B cell (primary cell): ENCODE measurements at regions not wholly inside any gene's neighbourhood (a gene's known extent, or its start where the extent isn't known, plus 50 kb on each side); places are given as distances from the start of the nearest gene placed in this dataset.

Experiments
- ATAC-seq: fragments of 200-7000 bp; cut with Tn5 transposase; one replicate; pipeline ENCODE4 v1.10.0; 2021; ENCODE audit warnings: low read depth, mild to moderate bottlenecking, moderate number of reproducible peaks, moderate library complexity
- CTCF ChIA-PET: fragments of 350-600 bp; sonication (Branson Sonifier 250); formaldehyde crosslinking; loops from one replicate; lab custom pipeline; 2021; ENCODE audit warnings: antibody characterized with exemption, inconsistent platforms; lab: Charles Lee
- POLR2A ChIA-PET: fragments of 350-600 bp; sonication (Branson Sonifier 250); formaldehyde crosslinking; loops from one replicate; lab custom pipeline; 2021; ENCODE audit warnings: antibody characterized with exemption; lab: Charles Lee
- DNase-seq: peaks from one replicate; pipeline ENCODE4 v3.0.0; 2013
- H2AFZ ChIP-seq: 2 replicates; pipeline ENCODE4 v1.6.1; 2012; ENCODE audit warnings: mild to moderate bottlenecking, low read depth, low read length; ENCODE audit not compliant: insufficient read depth, poor library complexity, severe bottlenecking
- H3K27ac ChIP-seq, 2 donors: 1 replicate in 1 of 2; 2 replicates in 1 of 2; pipeline ENCODE4 v1.5.1; 2012 to 2013; ENCODE audit warnings: low read length in 2 of 2, mild to moderate bottlenecking in 2 of 2, moderate library complexity in 1 of 2
- H3K27me3 ChIP-seq, 4 experiments: fragments of 200-600 bp in 1 of 4; sonication (generic) in 1 of 4; replicated peaks in 1 of 4; 1 replicate in 2 of 4; 2 replicates in 2 of 4; pipeline versions ENCODE4 v1.6.1 to v1.7.0; 2013 to 2016; ENCODE audit warnings: low read length in 3 of 4, mild to moderate bottlenecking in 2 of 4, mixed read lengths in 1 of 4, moderate library complexity in 1 of 4; ENCODE audit not compliant: insufficient read depth in 4 of 4, control insufficient read depth in 3 of 4; ENCODE audit errors: control extremely low read depth in 1 of 4
- H3K36me3 ChIP-seq, 2 experiments: replicated peaks in 1 of 2; 1 replicate in 1 of 2; 2 replicates in 1 of 2; pipeline versions ENCODE4 v1.6.1 to v1.7.1; 2013; ENCODE audit warnings: low read length in 1 of 2; ENCODE audit not compliant: insufficient read depth in 2 of 2, control insufficient read depth in 1 of 2; ENCODE audit errors: control extremely low read depth in 1 of 2, extremely low read depth in 1 of 2
- H3K4me1 ChIP-seq, 2 donors: fragments of 200-600 bp in 1 of 2; sonication (generic) in 1 of 2; 1 replicate in 1 of 2; 2 replicates in 1 of 2; pipeline versions ENCODE4 v1.5.1 to v1.6.1; 2013 to 2017; ENCODE audit warnings: low read length in 2 of 2; ENCODE audit not compliant: control insufficient read depth in 2 of 2, insufficient read depth in 2 of 2
- H3K4me2 ChIP-seq: replicated peaks from 2 replicates; pipeline ENCODE3; 2012; ENCODE audit warnings: mild to moderate bottlenecking, low read depth, low read length; ENCODE audit not compliant: poor library complexity, severe bottlenecking
- H3K4me3 ChIP-seq, 5 experiments: fragments of 200-600 bp in 1 of 5; sonication (generic) in 1 of 5; 1 replicate in 3 of 5; 2 replicates in 2 of 5; pipeline versions ENCODE4 v1.5.1 to v1.7.0; 2011 to 2016; ENCODE audit warnings: low read length in 4 of 5, mild to moderate bottlenecking in 4 of 5, low read depth in 2 of 5, control low read depth in 1 of 5, moderate library complexity in 1 of 5; ENCODE audit not compliant: insufficient read depth in 1 of 5; ENCODE audit errors: control extremely low read depth in 1 of 5, extremely low read depth in 1 of 5
- H3K79me2 ChIP-seq: fragments of 200-600 bp; sonication (generic); one replicate; pipeline ENCODE4 v1.6.0; 2016; ENCODE audit warnings: low read length; ENCODE audit not compliant: control insufficient read depth, insufficient read depth
- H3K9ac ChIP-seq: fragments of 200-600 bp; sonication (generic); 2 replicates; pipeline ENCODE4 v1.6.1; 2017; ENCODE audit warnings: mild to moderate bottlenecking, low read length, moderate library complexity
- H3K9me3 ChIP-seq, 3 donors: one replicate each; pipeline versions ENCODE4 v1.6.1 to v1.7.1; 2013; ENCODE audit warnings: low read length in 2 of 3; ENCODE audit not compliant: control insufficient read depth in 2 of 3, insufficient read depth in 1 of 3; ENCODE audit errors: control extremely low read depth in 1 of 3
- H4K20me1 ChIP-seq: 2 replicates; pipeline ENCODE4 v1.6.0; 2012; ENCODE audit warnings: mild to moderate bottlenecking, low read length; ENCODE audit not compliant: insufficient read depth, control insufficient read depth, poor library complexity, severe bottlenecking
- H3K27ac Mint-ChIP-seq: one replicate; pipeline ENCODE4 v1.8.0; 2021; ENCODE audit warnings: mixed read lengths
- H3K27me3 Mint-ChIP-seq: one replicate; pipeline ENCODE4 v1.8.0; 2021; ENCODE audit warnings: mixed read lengths
- H3K4me1 Mint-ChIP-seq: one replicate; pipeline ENCODE4 v1.8.0; 2021; ENCODE audit warnings: mixed read lengths
- H3K4me3 Mint-ChIP-seq: one replicate; pipeline ENCODE4 v1.8.0; 2021; ENCODE audit warnings: mixed read lengths
- H3K9me3 Mint-ChIP-seq: one replicate; pipeline ENCODE4 v1.8.0; 2022; ENCODE audit warnings: mixed read lengths; ENCODE audit not compliant: insufficient read depth
- EZH2 ChIP-seq: IDR thresholded peaks from 2 replicates; pipeline ENCODE4 v1.6.1; 2012; ENCODE audit warnings: borderline replicate concordance, low read depth, mild to moderate bottlenecking, moderate library complexity, low read length; ENCODE audit not compliant: insufficient read depth, poor library complexity, severe bottlenecking
- WGBS: methylation state at CpG from one replicate; pipeline ENCODE4 v1.1.5; 2013; ENCODE audit warnings: missing lambda C conversion rate; ENCODE audit not compliant: insufficient coverage; 5-methylcytosine and 5-hydroxymethylcytosine counted together
- intact Hi-C: fragments of 100-400 bp; cut with micrococcal nuclease; formaldehyde crosslinking; loops from one replicate; pipeline ENCODE4 v1.10.0; 2022
- TF ChIP-seq, protein P1 (sequence below): fragments of 200-600 bp; IDR thresholded peaks from one replicate; pipeline ENCODE4 v1.8.0; 2022; ENCODE audit warnings: antibody characterized with exemption, mild to moderate bottlenecking

DNA sequence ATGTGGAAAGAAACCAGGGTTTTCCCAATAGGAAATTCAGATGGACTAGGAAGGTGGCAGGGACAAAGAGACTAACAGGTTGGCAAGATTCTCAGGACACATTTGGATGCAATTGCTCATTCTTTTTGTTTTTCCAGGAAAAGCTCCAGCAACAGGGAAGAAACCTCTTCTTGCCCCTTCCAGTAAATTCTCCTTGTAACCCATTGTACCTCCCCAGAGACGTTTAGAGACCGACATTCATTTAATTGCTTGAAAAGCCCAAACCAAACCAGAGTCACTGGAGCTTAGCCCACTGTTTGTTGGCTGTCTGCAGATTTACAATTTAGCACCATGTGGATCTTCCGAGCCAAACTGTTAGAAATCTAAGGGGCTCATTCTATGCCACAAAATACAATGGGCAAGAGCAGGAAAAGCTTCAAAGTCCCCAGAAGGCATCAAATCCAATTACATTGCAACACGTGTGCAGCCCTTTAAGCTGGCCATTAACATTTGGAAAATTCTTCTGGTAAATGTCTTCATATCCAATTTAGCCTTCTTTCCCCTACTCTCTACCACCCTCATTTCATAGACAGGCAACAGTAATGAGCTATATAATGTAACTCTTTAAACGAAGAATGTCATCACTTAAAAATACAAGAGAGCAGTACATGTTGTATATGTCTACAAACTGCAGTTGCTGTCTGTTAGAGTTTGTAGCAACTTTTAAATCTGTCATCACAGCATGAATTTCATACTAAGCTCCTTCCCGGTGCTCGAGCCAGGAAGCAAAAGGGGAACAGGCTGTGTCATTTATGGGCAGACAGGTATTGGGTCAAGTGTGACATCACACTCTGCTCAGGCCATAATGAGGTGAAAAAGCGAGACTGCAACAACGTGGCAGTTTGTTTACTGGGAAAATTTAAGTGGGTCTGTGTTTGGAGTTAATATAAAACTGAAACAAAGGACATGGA lies 235.6 kb upstream of the HNRNPA3 start:
- Histone ChIP-seq H3K79me2 (no peaks in the 10 kb centered on the region), H3K4me3 (no peak overlapping the region), H3K27ac (no peak overlapping the region), H4K20me1 (no peaks in the 10 kb centered on the region), H3K4me1 (no peaks in the 10 kb centered on the region), H3K27me3 (peaks cover 0 to 4% (median 0%) of the 10 kb centered on the region in 4 experiments), H3K9ac (no peak overlapping the region), H3K36me3 (no peaks in the 10 kb centered on the region), H3K9me3 (no peaks in the 10 kb centered on the region), H2AFZ (no peak overlapping the region), H3K4me2 (no peak overlapping the region)
- no peak for ATAC-seq
- WGBS: 97% methylated on average over 3 of the region's 9 CpGs
- POLR2A ChIA-PET: no interaction called here
- no peaks in the 10 kb centered on the region for H3K4me1 Mint-ChIP-seq
- H3K27ac Mint-ChIP-seq: no peak overlapping the region
- no peaks in the 10 kb centered on the region for H3K9me3 Mint-ChIP-seq
- CTCF ChIA-PET: no interaction called here
- no peak overlapping the region for H3K4me3 Mint-ChIP-seq
- peaks cover 28% of the 10 kb centered on the region for H3K27me3 Mint-ChIP-seq
- DNase-seq: no peak
- TF ChIP-seq, protein P1, sequence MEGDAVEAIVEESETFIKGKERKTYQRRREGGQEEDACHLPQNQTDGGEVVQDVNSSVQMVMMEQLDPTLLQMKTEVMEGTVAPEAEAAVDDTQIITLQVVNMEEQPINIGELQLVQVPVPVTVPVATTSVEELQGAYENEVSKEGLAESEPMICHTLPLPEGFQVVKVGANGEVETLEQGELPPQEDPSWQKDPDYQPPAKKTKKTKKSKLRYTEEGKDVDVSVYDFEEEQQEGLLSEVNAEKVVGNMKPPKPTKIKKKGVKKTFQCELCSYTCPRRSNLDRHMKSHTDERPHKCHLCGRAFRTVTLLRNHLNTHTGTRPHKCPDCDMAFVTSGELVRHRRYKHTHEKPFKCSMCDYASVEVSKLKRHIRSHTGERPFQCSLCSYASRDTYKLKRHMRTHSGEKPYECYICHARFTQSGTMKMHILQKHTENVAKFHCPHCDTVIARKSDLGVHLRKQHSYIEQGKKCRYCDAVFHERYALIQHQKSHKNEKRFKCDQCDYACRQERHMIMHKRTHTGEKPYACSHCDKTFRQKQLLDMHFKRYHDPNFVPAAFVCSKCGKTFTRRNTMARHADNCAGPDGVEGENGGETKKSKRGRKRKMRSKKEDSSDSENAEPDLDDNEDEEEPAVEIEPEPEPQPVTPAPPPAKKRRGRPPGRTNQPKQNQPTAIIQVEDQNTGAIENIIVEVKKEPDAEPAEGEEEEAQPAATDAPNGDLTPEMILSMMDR: no peak
- no peak for TF ChIP-seq EZH2
- intact Hi-C loops: no loop called here

DNA sequence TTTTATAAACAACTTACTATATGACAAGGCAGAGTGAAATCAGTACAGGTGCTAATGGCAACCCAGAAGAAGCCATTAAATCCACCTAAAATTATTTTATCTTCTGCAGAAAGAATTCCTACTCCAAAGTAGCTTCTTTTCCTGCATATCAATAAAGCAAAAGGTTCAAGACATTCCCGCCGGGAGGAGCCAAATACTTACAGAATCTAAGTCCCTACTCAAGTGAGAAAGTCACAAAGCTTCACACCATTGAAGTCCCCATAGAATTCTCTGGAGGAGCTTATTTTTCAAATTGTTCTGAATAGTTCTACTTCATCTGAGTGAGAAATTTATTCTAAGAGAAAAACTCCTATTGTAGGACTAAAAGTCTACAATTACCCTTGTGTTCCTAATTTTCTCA lies 233.7 kb upstream of the HNRNPA3 start:
- Mint-ChIP-seq H3K4me3 (no peak overlapping the region), H3K27me3 (peaks cover 26% of the 10 kb centered on the region), H3K4me1 (no peaks in the 10 kb centered on the region), H3K9me3 (no peaks in the 10 kb centered on the region), H3K27ac (no peak overlapping the region)
- no peaks in the 10 kb centered on the region for H4K20me1 ChIP-seq
- no peak for TF ChIP-seq EZH2
- TF ChIP-seq, protein P1: no peak
- H2AFZ ChIP-seq: no peak overlapping the region
- no peak overlapping the region for H3K4me2 ChIP-seq
- DNase-seq (no peak), ATAC-seq (no peak)
- H3K27me3 ChIP-seq: peaks cover 0 to 4% (median 0%) of the 10 kb centered on the region in 4 experiments
- no peak overlapping the region for H3K9ac ChIP-seq
- no peaks in the 10 kb centered on the region for H3K4me1 ChIP-seq
- H3K79me2 ChIP-seq: no peaks in the 10 kb centered on the region
- H3K4me3 ChIP-seq: no peak overlapping the region
- POLR2A ChIA-PET: no interaction called here
- no peaks in the 10 kb centered on the region for H3K9me3 ChIP-seq
- CTCF ChIA-PET: no interaction called here
- WGBS: no CpG with 5 or more reads among the region's 2 CpGs
- no peaks in the 10 kb centered on the region for H3K36me3 ChIP-seq
- H3K27ac ChIP-seq: no peak overlapping the region
- intact Hi-C loops: no loop called here
